AG08395 (cell line): ENCODE measurements at regions not wholly inside any gene's neighbourhood (a gene's known extent, or its start where the extent isn't known, plus 50 kb on each side); places are given as distances from the start of the nearest gene placed in this dataset.
A peak's percentile ranks its signal among the peaks of the same experiment; 100 is the strongest.

ENCODE experiments used
- DNase-seq: peaks from one replicate; pipeline ENCODE4 v3.0.0; 2012; ENCODE audit warnings: mixed read lengths, low spot score

DNA sequence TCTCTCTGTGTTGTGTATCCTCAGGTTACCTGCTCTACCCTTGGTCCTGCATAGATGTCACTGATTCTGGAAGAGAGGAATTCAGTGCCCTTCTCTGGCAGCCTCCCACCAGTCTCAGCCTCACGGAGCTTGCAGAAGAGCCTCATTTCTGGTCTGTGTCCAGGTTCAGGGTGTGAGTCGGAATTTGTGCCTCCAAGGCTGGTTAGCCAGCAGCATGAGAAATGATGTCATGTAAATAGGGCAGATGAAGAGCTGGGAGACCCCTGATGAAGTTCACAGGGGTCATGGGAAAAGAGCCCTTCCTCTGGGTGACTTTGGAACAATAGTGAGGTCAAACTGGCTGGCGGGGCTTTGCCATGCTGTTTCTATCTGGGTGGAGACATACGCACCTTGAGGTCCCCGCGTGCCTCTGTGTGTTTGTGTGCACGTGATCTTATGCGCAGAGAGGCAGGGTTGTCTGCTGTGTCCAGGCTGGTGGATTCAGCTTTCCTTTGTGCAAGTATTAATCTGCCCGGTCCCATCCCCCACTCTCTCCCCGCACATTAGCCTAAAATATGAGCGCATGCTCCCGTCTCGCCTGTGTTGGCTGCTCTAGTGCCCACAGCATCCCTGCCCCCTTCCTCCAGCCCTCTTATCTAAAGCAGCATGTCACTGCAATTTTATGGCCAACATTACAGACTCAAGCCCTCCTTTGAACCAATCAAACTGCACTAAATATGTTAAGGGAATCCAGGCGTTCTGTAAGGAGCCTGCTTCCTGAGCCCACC, 256.3 kb upstream of the ZFHX3 start:
- DNase-seq, result no peak

DNA sequence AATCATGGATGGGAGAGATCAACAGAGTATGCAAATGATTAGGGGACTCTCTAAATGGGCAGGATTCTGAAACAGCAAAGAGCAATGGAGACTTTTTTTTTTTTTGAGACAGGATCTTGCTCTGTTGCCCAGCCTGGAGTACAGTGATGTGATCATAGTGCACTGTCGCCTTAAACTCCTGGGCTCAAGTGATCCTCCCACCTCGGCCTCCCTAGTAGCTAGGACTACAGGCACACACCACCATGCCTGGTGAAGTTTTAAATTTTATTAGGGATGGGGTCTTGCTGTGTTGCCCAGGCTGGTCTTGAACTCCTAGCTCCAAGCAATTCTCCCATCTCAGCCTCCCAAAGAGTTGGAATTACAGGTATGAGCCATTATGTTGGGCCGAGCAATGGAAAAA, 255.0 kb upstream of the ZFHX3 start:
- DNase-seq, result no peak

DNA sequence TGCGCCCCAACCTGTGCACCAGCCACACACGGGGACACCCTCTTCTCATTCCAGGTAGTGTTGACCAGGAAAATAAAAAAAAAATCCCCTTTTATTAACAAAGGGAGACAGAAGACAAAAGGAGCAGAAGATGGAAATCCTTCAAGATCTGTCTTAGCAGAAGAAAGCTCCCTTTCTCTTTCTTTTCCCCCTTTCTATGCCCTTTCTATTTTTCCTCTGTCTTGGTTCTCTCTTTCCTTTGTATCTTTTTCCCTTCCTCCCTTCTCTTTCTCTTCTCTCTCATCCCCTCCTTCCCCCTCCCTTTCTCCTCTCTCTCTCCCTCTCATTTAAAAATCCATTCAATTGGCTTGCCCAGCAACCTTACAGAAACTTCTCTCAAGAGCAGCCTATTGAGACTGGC, 254.1 kb upstream of the ZFHX3 start:
- no peak for DNase-seq

DNA sequence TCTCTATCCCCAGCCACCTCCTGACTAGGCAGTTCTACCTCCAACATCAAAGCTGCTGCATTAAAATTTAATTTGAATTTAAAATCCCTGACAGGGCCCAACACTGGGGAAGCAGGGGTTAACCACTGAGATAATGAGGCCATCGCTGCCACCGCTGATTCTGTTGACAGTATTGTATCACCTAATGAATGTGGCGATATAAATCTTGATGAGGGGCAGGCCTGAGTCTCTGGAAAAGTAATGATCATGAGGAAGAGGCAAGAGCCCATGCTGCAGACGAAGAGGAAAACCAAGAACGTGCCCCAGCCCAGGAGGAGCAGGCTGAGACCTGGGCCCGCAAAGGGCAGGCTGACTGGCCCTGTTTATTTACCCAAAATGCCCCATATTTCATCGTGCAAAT, 251.4 kb upstream of the ZFHX3 start:
- DNase-seq, result no peak

DNA sequence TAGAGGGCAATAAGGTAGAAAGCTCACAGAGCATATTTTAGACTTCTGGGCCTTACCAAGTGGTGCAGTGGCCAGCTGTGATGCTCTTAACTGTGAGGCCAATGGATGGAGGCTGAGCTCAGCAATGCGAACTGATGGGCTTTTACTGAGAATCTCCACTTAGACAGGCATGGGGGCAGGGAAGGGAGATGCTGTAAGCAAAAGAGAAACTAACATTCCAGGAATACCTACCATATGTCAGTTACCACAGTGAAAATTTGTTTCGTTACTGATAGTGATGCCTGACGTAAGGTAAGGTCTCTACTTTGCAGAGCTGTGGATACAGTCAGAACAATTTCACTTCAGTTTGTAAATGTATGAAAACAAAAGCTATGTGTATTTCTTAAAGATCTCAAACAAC, 250.6 kb upstream of the ZFHX3 start:
- DNase-seq, result no peak

- no peak for DNase-seq
These were observed 242.3 kb upstream of the ZFHX3 start for GRCh38 chr16:73290258-73290657.

GRCh38 chr16:73289232-73289631, 241.3 kb upstream of the ZFHX3 start:
- no peak for DNase-seq

DNA sequence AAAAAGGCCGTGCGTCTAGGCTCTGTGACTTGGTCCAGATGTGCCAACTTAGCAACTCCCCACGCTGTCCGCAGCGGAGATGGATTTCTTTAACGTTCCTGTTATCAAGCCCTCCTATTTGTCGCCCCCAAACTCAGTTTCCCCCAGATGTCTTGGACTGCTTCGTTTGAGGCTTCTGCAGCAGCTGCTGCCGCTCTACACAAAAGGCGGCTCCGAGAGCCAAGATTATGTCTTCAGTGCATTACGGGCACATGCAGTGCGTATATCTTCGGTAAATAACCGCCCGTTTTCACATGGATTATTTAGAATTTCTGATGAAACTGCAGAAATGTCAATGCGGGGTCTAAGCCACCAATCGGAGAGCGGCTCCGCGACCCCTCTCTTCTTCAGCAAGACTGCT, 240.6 kb upstream of the ZFHX3 start:
- DNase-seq, result no peak

DNA sequence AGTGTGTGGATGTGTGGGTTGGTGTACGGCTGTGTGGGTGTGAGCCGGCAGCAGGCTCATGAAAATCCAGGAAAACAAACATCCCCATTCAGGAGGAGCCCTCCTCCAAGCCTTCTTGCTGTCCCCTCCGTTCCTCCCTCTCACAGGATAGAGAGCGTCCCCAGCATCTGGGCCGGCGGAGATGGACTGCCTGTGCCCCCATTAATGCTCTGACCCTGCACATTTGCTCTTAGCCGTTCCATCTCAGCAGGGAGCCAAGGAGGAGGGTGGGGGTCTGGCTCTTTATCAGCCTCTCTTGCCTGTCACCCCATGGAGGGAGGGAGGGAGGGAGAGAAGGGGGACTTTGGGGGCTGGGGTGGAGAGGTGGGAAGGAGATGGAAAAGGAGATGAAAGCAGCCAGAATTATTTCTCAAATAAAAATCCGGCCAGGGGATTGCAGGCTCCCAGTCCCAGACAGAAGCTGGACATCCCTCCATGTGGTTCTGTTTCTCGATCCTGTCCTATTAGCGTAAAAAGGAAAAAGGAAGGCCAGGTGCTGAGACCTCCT, 240.0 kb upstream of the ZFHX3 start:
- no peak for DNase-seq

DNA sequence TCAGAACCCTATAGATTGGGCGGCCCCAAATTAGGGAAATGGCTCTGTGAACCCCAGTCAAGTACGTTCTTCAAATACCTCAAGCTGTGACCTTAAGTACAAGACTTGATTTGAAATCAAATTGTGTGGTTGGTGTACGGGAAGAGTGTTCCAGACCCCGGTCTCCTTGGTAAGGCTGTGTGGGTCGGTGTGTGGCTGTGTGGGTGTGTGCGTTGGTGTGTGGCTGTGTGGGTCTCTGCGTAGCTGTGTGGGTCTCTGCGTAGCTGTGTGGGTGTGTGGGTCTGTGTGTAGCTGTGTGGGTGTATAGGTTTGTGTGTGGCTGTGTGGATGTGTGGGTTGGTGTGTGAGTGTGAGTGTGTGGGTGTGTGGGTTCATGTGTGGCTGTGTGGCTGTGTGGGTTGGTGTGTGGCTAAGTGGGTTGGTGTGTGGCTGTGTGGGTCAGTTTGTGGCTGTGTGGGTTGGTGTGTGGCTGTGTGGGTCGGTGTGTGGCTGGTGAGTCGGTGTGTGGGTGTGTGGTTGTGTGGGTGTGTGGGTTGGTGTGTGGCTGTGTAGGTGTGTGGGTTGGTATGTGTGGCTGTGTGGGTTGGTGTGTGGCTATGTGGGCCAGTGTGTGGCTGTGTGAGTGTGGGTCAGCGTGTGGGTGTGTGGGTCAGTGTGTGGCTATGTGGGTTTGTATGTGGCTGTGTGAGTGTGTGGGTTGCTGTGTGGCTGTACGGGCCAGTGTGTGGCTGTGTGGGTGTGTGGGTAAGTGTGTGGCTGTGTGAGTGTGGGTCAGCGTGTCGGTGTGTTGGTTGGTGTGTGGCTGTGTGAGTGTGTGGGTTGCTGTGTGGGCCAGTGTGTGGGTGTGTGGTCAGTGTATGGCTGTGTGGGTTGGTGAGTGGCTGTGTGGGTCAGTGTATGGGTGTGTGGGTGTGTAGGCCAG, 238.7 kb upstream of the ZFHX3 start:
- DNase-seq, result no peak

GRCh38 chr16:73285436-73286201, 237.7 kb upstream of the ZFHX3 start:
- DNase-seq, result no peak

GRCh38 chr16:73280388-73280787, 232.5 kb upstream of the ZFHX3 start:
- no peak for DNase-seq

- DNase-seq, result no peak
These were observed 231.5 kb upstream of the ZFHX3 start for GRCh38 chr16:73279451-73279850.

- DNase-seq, result no peak
These were observed 229.1 kb upstream of the ZFHX3 start for GRCh38 chr16:73277071-73277470.

DNA sequence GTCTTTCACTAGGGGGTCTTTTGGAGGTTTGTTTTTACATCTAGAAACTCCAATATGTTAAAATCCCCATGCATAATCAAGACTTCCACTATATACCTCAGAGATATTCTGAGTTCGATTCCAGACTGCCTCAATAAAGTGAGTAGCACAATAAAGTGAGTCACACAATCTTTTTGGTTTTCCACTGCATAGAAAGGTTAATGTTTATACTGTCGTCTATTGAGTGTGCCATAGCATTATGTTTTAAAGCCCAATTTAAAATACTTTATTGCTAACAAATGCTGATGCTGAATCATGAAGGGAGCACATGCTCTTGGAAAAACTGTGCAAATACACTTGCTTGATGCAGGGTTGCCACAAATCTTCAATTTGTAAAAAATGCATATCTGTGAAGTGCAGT, 227.5 kb upstream of the ZFHX3 start:
- no peak for DNase-seq

GRCh38 chr16:73275024-73275423, 227.1 kb upstream of the ZFHX3 start:
- DNase-seq, result no peak

GRCh38 chr16:73274140-73274539, 226.2 kb upstream of the ZFHX3 start:
- no peak for DNase-seq

DNA sequence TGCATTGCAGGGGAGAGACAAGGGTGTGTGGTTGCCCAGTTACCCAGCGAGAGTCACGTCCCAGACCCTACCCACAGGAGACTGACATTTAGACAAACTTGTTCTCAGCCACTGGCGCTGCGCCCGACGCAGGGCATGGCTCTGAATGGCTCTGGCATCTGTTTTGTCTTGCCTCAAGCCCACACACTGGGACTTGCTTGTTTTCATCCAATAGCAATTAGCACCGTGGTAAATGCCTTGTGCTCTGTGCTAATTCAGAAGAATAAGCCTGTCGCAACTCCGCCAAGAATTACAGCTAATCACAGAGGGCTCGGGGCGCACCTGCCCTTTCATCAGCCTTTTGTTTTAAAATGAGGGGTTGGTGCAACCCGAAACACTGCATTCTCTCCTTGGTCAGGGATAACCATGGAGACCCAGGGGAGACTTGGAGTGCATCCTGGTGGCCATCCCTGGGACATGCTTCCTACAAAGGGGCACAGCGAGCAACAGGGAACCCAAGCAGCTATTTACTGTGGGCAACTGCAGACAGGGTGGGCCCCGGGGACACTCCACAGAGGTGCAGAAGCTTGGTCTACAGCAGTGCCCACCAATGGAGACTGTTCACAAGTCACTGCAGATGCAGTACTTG, 220.6 kb upstream of the ZFHX3 start:
- DNase-seq, result peak; percentile 10

GRCh38 chr16:73265935-73266334, 218.0 kb upstream of the ZFHX3 start:
- no peak for DNase-seq

DNA sequence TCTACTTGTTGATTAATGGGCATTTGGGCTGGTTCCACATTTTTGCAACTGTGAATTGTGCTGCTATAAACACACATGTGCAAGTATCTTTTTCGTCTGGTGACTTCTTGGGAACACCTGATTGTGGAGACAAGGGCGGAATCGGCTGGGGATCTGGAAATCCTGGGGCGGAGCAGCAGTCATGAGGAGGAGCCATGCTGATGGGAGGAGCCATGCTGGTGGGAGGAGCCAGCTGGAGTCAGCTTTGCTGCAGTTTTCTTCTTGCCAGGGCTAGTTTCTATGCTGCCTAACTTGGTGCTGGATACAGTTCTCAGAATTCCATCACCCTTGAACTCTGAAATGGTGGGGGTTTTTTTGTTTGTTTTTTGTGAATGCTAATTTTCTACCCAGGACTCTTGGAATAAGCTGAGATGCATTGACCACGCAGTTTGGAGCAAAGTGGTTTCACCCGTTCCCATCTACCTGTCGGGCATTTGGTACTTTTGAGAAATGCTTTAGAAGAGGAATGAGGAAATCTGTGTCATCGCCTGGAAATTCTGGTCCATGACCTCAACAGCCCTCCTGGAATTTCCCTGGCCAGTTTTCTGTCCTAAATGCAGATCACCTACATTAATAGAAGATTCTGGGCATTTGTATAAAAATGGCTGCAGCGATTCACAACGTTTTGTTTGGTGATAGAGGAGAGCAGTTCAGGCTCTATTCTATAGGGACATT, 217.4 kb upstream of the ZFHX3 start:
- no peak for DNase-seq

GRCh38 chr16:73262931-73263330, 215.0 kb upstream of the ZFHX3 start:
- DNase-seq, result no peak
